H9 (cell line): ENCODE measurements at regions not wholly inside any gene's neighbourhood (a gene's known extent, or its start where the extent isn't known, plus 50 kb on each side); places are given as distances from the start of the nearest gene placed in this dataset.

Experiments
- DNase-seq: peaks from one replicate; pipeline ENCODE4 v3.0.0-alpha.2; 2017
- H2AFZ ChIP-seq: one replicate; pipeline ENCODE4 v1.6.1; 2013; ENCODE audit warnings: mild to moderate bottlenecking, low read length, control low read depth, moderate library complexity
- H2AK5ac ChIP-seq: 2 replicates; pipeline ENCODE4 v1.6.1; 2013; ENCODE audit warnings: low read length, control low read depth, mixed read lengths; ENCODE audit not compliant: insufficient read length
- H2BK120ac ChIP-seq: one replicate; pipeline ENCODE4 v1.6.1; 2013; ENCODE audit warnings: low read depth, mild to moderate bottlenecking, low read length, control low read depth, inconsistent platforms; ENCODE audit not compliant: poor library complexity, severe bottlenecking
- H2BK12ac ChIP-seq: 2 replicates; pipeline ENCODE4 v1.6.1; 2013; ENCODE audit warnings: low read length, control low read depth, mixed read lengths, low read depth; ENCODE audit not compliant: insufficient read length
- H2BK15ac ChIP-seq: 2 replicates; pipeline ENCODE4 v1.6.1; 2013; ENCODE audit warnings: low read depth, low read length, control low read depth
- H2BK20ac ChIP-seq: one replicate; pipeline ENCODE4 v1.6.1; 2013; ENCODE audit warnings: low read depth, mild to moderate bottlenecking, low read length, control low read depth, inconsistent platforms; ENCODE audit not compliant: poor library complexity, severe bottlenecking
- H2BK5ac ChIP-seq: 2 replicates; pipeline ENCODE4 v1.6.1; 2013; ENCODE audit warnings: low read length, control low read depth, mixed read lengths; ENCODE audit not compliant: insufficient read length
- H3K14ac ChIP-seq: 2 replicates; pipeline ENCODE4 v1.6.1; 2013; ENCODE audit warnings: low read length, control low read depth; ENCODE audit not compliant: insufficient read depth
- H3K18ac ChIP-seq: 2 replicates; pipeline ENCODE4 v1.6.1; 2013; ENCODE audit warnings: low read depth, mild to moderate bottlenecking, mixed read lengths, low read length, control low read depth; ENCODE audit not compliant: insufficient read length
- H3K23ac ChIP-seq: 2 replicates; pipeline ENCODE4 v1.6.1; 2013; ENCODE audit warnings: low read length, control low read depth, mixed read lengths, low read depth; ENCODE audit not compliant: insufficient read length
- H3K23me2 ChIP-seq: 2 replicates; pipeline ENCODE4 v1.6.1; 2013; ENCODE audit warnings: low read depth, mild to moderate bottlenecking, mixed read lengths, low read length, control low read depth; ENCODE audit not compliant: insufficient read length, poor library complexity, severe bottlenecking
- H3K27ac ChIP-seq: 2 replicates; pipeline ENCODE4 v1.5.1; 2013; ENCODE audit warnings: low read length, control low read depth, mixed read lengths, low read depth; ENCODE audit not compliant: insufficient read length
- H3K27me3 ChIP-seq: 2 replicates; pipeline ENCODE4 v1.6.1; 2013; ENCODE audit warnings: low read length, control low read depth, inconsistent platforms; ENCODE audit not compliant: insufficient read depth
- H3K4ac ChIP-seq: 2 replicates; pipeline ENCODE4 v1.6.1; 2013; ENCODE audit warnings: low read depth, mild to moderate bottlenecking, control low read depth, inconsistent platforms, low read length, moderate library complexity
- H3K4me1 ChIP-seq: 2 replicates; pipeline ENCODE4 v1.6.1; 2013; ENCODE audit warnings: low read length, control low read depth, inconsistent platforms; ENCODE audit not compliant: insufficient read depth
- H3K4me2 ChIP-seq: 2 replicates; pipeline ENCODE4 v1.6.1; 2013; ENCODE audit warnings: low read length, control low read depth, mixed read lengths; ENCODE audit not compliant: insufficient read length, insufficient read depth
- H3K56ac ChIP-seq: 2 replicates; pipeline ENCODE4 v1.6.1; 2013; ENCODE audit warnings: low read depth, mild to moderate bottlenecking, mixed read lengths, low read length, control low read depth; ENCODE audit not compliant: insufficient read length
- H3K79me1 ChIP-seq: 2 replicates; pipeline ENCODE4 v1.6.1; 2013; ENCODE audit warnings: low read depth, mild to moderate bottlenecking, moderate library complexity, low read length, control low read depth, inconsistent platforms; ENCODE audit not compliant: insufficient read depth, poor library complexity, severe bottlenecking
- H3K79me2 ChIP-seq: 2 replicates; pipeline ENCODE4 v1.6.1; 2013; ENCODE audit warnings: low read length, control low read depth, inconsistent platforms; ENCODE audit not compliant: insufficient read depth
- H3K9ac ChIP-seq: 2 replicates; pipeline ENCODE4 v1.6.1; 2013; ENCODE audit warnings: low read length, control low read depth, mixed read lengths; ENCODE audit not compliant: insufficient read length; ENCODE audit errors: extremely low read depth
- H3K9me3 ChIP-seq: one replicate; pipeline ENCODE4 v1.6.1; 2013; ENCODE audit warnings: low read depth, low read length, inconsistent platforms; ENCODE audit not compliant: control insufficient read depth
- H3T11ph ChIP-seq: one replicate; pipeline ENCODE4 v1.6.1; 2013; ENCODE audit warnings: mild to moderate bottlenecking, low read length, control low read depth, inconsistent platforms
- H4K20me1 ChIP-seq: one replicate; pipeline ENCODE4 v1.6.1; 2013; ENCODE audit not compliant: control insufficient read depth, insufficient read length, insufficient read depth
- H4K5ac ChIP-seq: 2 replicates; pipeline ENCODE4 v1.6.1; 2013; ENCODE audit warnings: low read depth, mild to moderate bottlenecking, mixed read lengths, low read length, control low read depth; ENCODE audit not compliant: insufficient read length
- H4K8ac ChIP-seq: replicated peaks from 2 replicates; pipeline ENCODE4 v1.6.1; 2013; ENCODE audit warnings: low read length, control low read depth, mixed read lengths, low read depth; ENCODE audit not compliant: insufficient read length
- H4K91ac ChIP-seq: 2 replicates; pipeline ENCODE4 v1.6.1; 2013; ENCODE audit warnings: low read depth, mild to moderate bottlenecking, moderate library complexity, mixed read lengths, low read length, control low read depth; ENCODE audit not compliant: insufficient read length
- H3K27ac Mint-ChIP-seq, 3 experiments: 2 replicates in 2 of 3; 3 replicates in 1 of 3; pipeline ENCODE4 v1.8.0; 2020 to 2021; ENCODE audit warnings: mixed read lengths in 3 of 3, mild to moderate bottlenecking in 1 of 3, moderate library complexity in 1 of 3
- H3K27me3 Mint-ChIP-seq: 2 replicates; pipeline ENCODE4 v1.8.0; 2021; ENCODE audit warnings: low read depth, mild to moderate bottlenecking, moderate library complexity, mixed read lengths
- H3K36me3 Mint-ChIP-seq, 3 experiments: 2 replicates in 2 of 3; 3 replicates in 1 of 3; pipeline ENCODE4 v1.8.0; 2020 to 2021; ENCODE audit warnings: low read depth in 3 of 3, mixed read lengths in 3 of 3; ENCODE audit not compliant: insufficient read depth in 1 of 3
- H3K4me1 Mint-ChIP-seq, 2 experiments: 2 replicates each; pipeline ENCODE4 v1.8.0; 2020; ENCODE audit warnings: mixed read lengths in 2 of 2
- H3K4me3 Mint-ChIP-seq, 2 experiments: 2 replicates in 1 of 2; 3 replicates in 1 of 2; pipeline ENCODE4 v1.8.0; 2020 to 2021; ENCODE audit warnings: mild to moderate bottlenecking in 2 of 2, mixed read lengths in 2 of 2, moderate library complexity in 1 of 2
- H3K9me3 Mint-ChIP-seq, 2 experiments: 2 replicates in 1 of 2; 3 replicates in 1 of 2; pipeline ENCODE4 v1.8.0; 2020; ENCODE audit warnings: mild to moderate bottlenecking in 2 of 2, mixed read lengths in 2 of 2, moderate library complexity in 1 of 2
- WGBS: extraction: QIAGEN DNeasy Blood & Tissue Kit; methylation state at CpG from one replicate; pipeline ENCODE4 v1.1.7; 2013; ENCODE audit warnings: missing lambda C conversion rate, low lambda C conversion rate, mixed read lengths; ENCODE audit not compliant: insufficient read length; ENCODE audit errors: extremely low coverage; 5-methylcytosine and 5-hydroxymethylcytosine counted together
- TF ChIP-seq, protein P1 (sequence below): fragments of 200-600 bp; sonication (generic); conservative IDR thresholded peaks from 3 replicates; pipeline ENCODE4 v1.8.0; 2021; ENCODE audit warnings: antibody characterized with exemption, mild to moderate bottlenecking

GRCh38 chr6:1043458-1043836 is 268.5 kb upstream of the FOXQ1 start:
- H3K27me3 ChIP-seq = no peaks in the 10 kb centered on the region
- Mint-ChIP-seq H3K36me3 (no peaks in the 10 kb centered on the region), H3K4me3 (no peak overlapping the region), H3K4me1 (peaks cover 8 to 11% of the 10 kb centered on the region in 2 experiments; a peak in 2 of 4 replicates), H3K9me3 (no peaks in the 10 kb centered on the region; a peak in 1 of 5 replicates), H3K27ac (no peak overlapping the region), H3K27me3 (peaks cover 45% of the 10 kb centered on the region)
- no peak overlapping the region for H2BK20ac ChIP-seq
- no peak overlapping the region for H3K14ac ChIP-seq
- H3K56ac ChIP-seq = no peak overlapping the region
- H4K5ac ChIP-seq = no peak overlapping the region
- H2AFZ ChIP-seq = no peak overlapping the region
- H4K20me1 ChIP-seq = no peaks in the 10 kb centered on the region
- H2BK15ac ChIP-seq = no peak overlapping the region
- DNase-seq = no peak
- H3K9me3 ChIP-seq = no peaks in the 10 kb centered on the region
- H3K9ac ChIP-seq = no peak overlapping the region
- no CpG with 5 or more reads among the region's 8 CpGs for WGBS
- H3T11ph ChIP-seq = no peak overlapping the region
- H4K91ac ChIP-seq = no peak overlapping the region
- no peak overlapping the region for H2AK5ac ChIP-seq
- no peak overlapping the region for H3K18ac ChIP-seq
- H2BK12ac ChIP-seq = no peak overlapping the region
- no peaks in the 10 kb centered on the region for H3K79me1 ChIP-seq
- TF ChIP-seq, protein P1, sequence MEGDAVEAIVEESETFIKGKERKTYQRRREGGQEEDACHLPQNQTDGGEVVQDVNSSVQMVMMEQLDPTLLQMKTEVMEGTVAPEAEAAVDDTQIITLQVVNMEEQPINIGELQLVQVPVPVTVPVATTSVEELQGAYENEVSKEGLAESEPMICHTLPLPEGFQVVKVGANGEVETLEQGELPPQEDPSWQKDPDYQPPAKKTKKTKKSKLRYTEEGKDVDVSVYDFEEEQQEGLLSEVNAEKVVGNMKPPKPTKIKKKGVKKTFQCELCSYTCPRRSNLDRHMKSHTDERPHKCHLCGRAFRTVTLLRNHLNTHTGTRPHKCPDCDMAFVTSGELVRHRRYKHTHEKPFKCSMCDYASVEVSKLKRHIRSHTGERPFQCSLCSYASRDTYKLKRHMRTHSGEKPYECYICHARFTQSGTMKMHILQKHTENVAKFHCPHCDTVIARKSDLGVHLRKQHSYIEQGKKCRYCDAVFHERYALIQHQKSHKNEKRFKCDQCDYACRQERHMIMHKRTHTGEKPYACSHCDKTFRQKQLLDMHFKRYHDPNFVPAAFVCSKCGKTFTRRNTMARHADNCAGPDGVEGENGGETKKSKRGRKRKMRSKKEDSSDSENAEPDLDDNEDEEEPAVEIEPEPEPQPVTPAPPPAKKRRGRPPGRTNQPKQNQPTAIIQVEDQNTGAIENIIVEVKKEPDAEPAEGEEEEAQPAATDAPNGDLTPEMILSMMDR = no peak
- H3K4me2 ChIP-seq = no peak overlapping the region
- H2BK5ac ChIP-seq = no peak overlapping the region
- H3K23ac ChIP-seq = no peak overlapping the region
- no peaks in the 10 kb centered on the region for H3K79me2 ChIP-seq
- H2BK120ac ChIP-seq = no peak overlapping the region
- no peak overlapping the region for H3K27ac ChIP-seq
- H4K8ac ChIP-seq = no peak overlapping the region
- no peaks in the 10 kb centered on the region for H3K4me1 ChIP-seq
- no peaks in the 10 kb centered on the region for H3K23me2 ChIP-seq
- H3K4ac ChIP-seq = no peak overlapping the region
